ENCODE measurements at regions not wholly inside any gene's neighbourhood (a gene's known extent, or its start where the extent isn't known, plus 50 kb on each side); places are given as distances from the start of the nearest gene placed in this dataset.

DNA sequence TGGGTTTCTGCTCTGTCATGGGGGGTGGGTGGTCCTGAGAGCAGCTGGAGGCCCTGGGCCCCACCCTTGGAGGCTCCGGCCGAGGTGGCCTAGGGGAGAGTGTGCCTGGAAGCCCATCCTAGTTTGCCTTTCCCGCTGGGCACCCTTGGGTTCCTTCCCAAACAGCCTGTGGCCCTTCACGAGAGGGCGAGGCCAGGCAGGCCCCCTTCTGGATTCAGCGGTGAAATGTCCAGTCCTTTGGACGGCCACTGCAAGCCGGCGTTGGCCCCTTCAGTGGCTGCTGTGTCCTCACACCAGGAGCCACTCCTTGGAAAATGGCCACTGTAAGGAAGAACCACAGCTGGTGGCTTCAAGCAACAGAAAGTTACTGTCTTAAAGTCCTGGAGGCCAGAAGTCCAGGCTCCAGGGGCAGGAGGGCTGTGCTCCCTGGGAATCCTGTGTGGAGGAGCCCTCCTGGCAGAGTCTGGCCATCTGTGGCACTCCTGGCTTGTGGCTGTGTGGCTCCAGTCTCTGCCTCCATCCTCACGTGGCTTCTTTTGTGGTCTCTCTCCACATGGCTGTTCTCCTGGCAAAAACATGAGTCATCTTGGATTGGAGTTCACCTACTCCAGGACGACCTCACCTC, 854.1 kb downstream of the TBC1D22A start:
- H2AK9ac ChIP-seq (replicated peaks; ENCODE audit: low read depth, low read length, poor library complexity), result no peak overlapping the region
- no peak overlapping the region for H2BK120ac ChIP-seq (ENCODE audit: low read depth, low read length)
- H3K27me3 ChIP-seq (ENCODE audit: control insufficient read depth, insufficient read depth, low read length), result no peaks in the 10 kb centered on the region
- intact Hi-C loops (cut with micrococcal nuclease) (no loop called here), dilution Hi-C loops (cut with HindIII; ENCODE audit: low sequenced_read_pairs, unreplicated experiment) (no loop called here), in situ Hi-C loops (cut with MboI; ENCODE audit: low sequenced_read_pairs) (no loop called here)
- no peak overlapping the region for H2BK20ac ChIP-seq (ENCODE audit: low read depth, low read length)
- WGBS, 2 experiments (ENCODE audit: extremely low coverage in 2 of 2, insufficient read length in 1 of 2), result 82% methylated on average over 3 of the region's 11 CpGs; no CpG with 5 or more reads in 1 of the 2 experiments
- no peak overlapping the region for H3K14ac ChIP-seq (replicated peaks; ENCODE audit: low read depth, low read length)
- H3K56ac ChIP-seq (ENCODE audit: extremely low read depth, insufficient read depth, low read length), result no peak overlapping the region
- no peak overlapping the region for H3K4me2 ChIP-seq (ENCODE audit: low read depth, low read length)
- H3K9me1 ChIP-seq (ENCODE audit: insufficient read depth, low read length), result no peaks in the 10 kb centered on the region
- DNase-seq (no peak), ATAC-seq (ENCODE audit: low read depth) (no peak)
- no peak overlapping the region for H3K18ac ChIP-seq (ENCODE audit: low read depth, low read length)
- H3K27ac ChIP-seq (ENCODE audit: insufficient read depth, low read length), result no peak overlapping the region
- no peak overlapping the region for H2BK5ac ChIP-seq (ENCODE audit: low read depth, low read length, poor library complexity, severe bottlenecking)
- H4K91ac ChIP-seq (ENCODE audit: insufficient read depth, low read depth, low read length), result no peak overlapping the region
- ChIA-PET POLR2A (ENCODE audit: unreplicated experiment) (no interaction called here), CTCF (no interaction called here)
- no peaks in the 10 kb centered on the region for H3K36me3 ChIP-seq (ENCODE audit: control insufficient read depth, insufficient read depth, low read length)
- TF ChIP-seq RFX5 (IDR thresholded peaks at IDR 0.05; ENCODE audit: low read depth, low read length) (no peak), ELK1 (IDR thresholded peaks at IDR 0.05; ENCODE audit: borderline replicate concordance, low read depth, low read length) (no peak), FOS (IDR thresholded peaks at IDR 0.05; ENCODE audit: low read depth, low read length) (no peak), NFE2L2 (IDR thresholded peaks at IDR 0.05; ENCODE audit: low read depth, low read length) (no peak), CHD1 (IDR thresholded peaks at IDR 0.05; ENCODE audit: low read depth, low read length) (no peak), SMC3 (IDR thresholded peaks at IDR 0.05; ENCODE audit: low read depth, low read length) (no peak), POLR2A (IDR thresholded peaks at IDR 0.05; ENCODE audit: low read depth, low read length) (no peak), BHLHE40 (IDR thresholded peaks at IDR 0.05; ENCODE audit: low read depth, low read length) (no peak), MAZ (IDR thresholded peaks at IDR 0.05; ENCODE audit: borderline replicate concordance, low read depth, low read length) (no peak), MAFK (IDR thresholded peaks at IDR 0.05; ENCODE audit: low read depth, low read length) (no peak), RCOR1 (IDR thresholded peaks at IDR 0.05; ENCODE audit: insufficient replicate concordance, low read length) (no peak), MXI1 (IDR thresholded peaks at IDR 0.05; ENCODE audit: borderline replicate concordance, low read depth, low read length) (no peak), CEBPB (IDR thresholded peaks at IDR 0.05; ENCODE audit: low read depth, low read length) (no peak), RAD21 (IDR thresholded peaks at IDR 0.05; ENCODE audit: low read length) (no peak), USF2 (IDR thresholded peaks at IDR 0.05; ENCODE audit: low read depth, low read length) (no peak)
- TF ChIP-seq, protein P1, sequence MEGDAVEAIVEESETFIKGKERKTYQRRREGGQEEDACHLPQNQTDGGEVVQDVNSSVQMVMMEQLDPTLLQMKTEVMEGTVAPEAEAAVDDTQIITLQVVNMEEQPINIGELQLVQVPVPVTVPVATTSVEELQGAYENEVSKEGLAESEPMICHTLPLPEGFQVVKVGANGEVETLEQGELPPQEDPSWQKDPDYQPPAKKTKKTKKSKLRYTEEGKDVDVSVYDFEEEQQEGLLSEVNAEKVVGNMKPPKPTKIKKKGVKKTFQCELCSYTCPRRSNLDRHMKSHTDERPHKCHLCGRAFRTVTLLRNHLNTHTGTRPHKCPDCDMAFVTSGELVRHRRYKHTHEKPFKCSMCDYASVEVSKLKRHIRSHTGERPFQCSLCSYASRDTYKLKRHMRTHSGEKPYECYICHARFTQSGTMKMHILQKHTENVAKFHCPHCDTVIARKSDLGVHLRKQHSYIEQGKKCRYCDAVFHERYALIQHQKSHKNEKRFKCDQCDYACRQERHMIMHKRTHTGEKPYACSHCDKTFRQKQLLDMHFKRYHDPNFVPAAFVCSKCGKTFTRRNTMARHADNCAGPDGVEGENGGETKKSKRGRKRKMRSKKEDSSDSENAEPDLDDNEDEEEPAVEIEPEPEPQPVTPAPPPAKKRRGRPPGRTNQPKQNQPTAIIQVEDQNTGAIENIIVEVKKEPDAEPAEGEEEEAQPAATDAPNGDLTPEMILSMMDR (conservative IDR thresholded peaks at IDR 0.05; ENCODE audit: low read depth, low read length), result no peak
- no peak overlapping the region for H2BK15ac ChIP-seq (ENCODE audit: low read depth, low read length)
- peaks cover 57% of the 10 kb centered on the region for H3K9me3 ChIP-seq (ENCODE audit: control insufficient read depth, insufficient read depth, low read length)
- no peaks in the 10 kb centered on the region for H3K79me1 ChIP-seq (ENCODE audit: low read depth in 1 of 2, low read length in 2 of 2)
- BruUV-seq (replicated peaks), result no TSS peak
- no peak overlapping the region for H3K4me3 ChIP-seq (ENCODE audit: insufficient read depth, low read depth, low read length)
- no peak overlapping the region for H4K8ac ChIP-seq (ENCODE audit: low read depth in 2 of 2, low read length in 2 of 2)
- no peak overlapping the region for H3K4ac ChIP-seq (ENCODE audit: low read depth, low read length)
- H4K20me1 ChIP-seq (ENCODE audit: insufficient read depth, low read length), result no peaks in the 10 kb centered on the region
- H3K9ac ChIP-seq (ENCODE audit: low read depth, low read length), result no peak overlapping the region
- H4K5ac ChIP-seq (ENCODE audit: low read depth, low read length), result no peak overlapping the region
- H2AFZ ChIP-seq (replicated peaks; ENCODE audit: low read length, poor library complexity), result no peak overlapping the region
- no peak overlapping the region for H3K23ac ChIP-seq (ENCODE audit: low read depth, low read length)
- no peak overlapping the region for H2AK5ac ChIP-seq (ENCODE audit: low read depth, low read length)
- no peaks in the 10 kb centered on the region for H3K4me1 ChIP-seq (ENCODE audit: control insufficient read depth, insufficient read depth, low read length)

All from IMR-90 (cell line).